ENCODE measurements at regions not wholly inside any gene's neighbourhood (a gene's known extent, or its start where the extent isn't known, plus 50 kb on each side); places are given as distances from the start of the nearest gene placed in this dataset.

DNA sequence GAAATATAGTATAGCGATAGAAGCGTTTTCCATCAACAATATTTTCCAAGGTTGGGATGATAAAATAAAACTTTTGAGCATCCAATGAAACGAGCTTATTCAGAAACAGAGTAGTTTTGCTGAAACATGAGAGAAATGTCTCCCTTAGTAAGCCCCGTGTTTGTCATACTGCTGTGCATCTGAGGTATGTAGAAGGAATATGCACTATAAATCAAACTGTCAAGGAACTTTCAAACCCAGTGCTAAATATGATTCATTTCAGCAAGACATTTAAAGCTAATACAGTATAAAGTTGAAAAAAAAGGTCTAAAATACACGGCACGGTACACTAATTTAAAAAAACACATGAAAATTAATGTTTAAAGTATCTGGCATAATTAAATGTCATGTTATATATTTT is 546.2 kb downstream of the SLITRK5 start:
- H2AFZ ChIP-seq (ENCODE audit: low read depth, low read length, severe bottlenecking), result no peak overlapping the region
- H3F3A ChIP-seq (ENCODE audit: insufficient read depth), result no peaks in the 10 kb centered on the region

DNA sequence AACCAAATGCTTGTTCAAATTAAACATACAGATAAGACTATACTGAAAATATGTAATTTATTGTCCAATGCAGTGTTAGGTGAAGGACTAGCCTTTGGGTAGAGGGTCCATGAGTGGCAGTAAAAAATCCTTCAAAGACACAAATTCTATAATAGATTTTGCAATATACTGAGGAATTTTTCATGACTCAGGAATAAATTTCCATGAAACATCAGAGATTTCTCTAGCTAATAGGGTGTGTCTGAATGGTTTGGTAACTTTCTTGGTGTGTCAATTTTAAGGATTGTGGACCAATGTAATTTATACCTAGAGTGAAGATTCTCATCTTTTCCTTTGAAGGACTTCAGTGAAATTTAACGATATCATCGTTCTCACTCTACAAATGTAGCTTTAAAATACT is 546.7 kb downstream of the SLITRK5 start:
- Histone ChIP-seq H3K27me3 (ENCODE audit: low read length) (no peaks in the 10 kb centered on the region), H4K20me1 (ENCODE audit: low read depth, low read length) (no peaks in the 10 kb centered on the region), H3K36me3 (ENCODE audit: low read length) (no peaks in the 10 kb centered on the region; the same call in 1 of the 2 replicates), H3K9ac (ENCODE audit: low read length) (no peak overlapping the region), H2AFZ (ENCODE audit: low read depth, low read length, severe bottlenecking) (no peak overlapping the region), H3K9me3 (ENCODE audit: insufficient read depth, low read length) (no peaks in the 10 kb centered on the region), H3K27ac (ENCODE audit: low read depth, low read length) (no peak overlapping the region), H3K9me2 (replicated peaks; ENCODE audit: insufficient read depth, low read length) (no peaks in the 10 kb centered on the region), H3K79me2 (ENCODE audit: insufficient read depth, low read length) (no peaks in the 10 kb centered on the region), H3K4me3 (ENCODE audit: insufficient read depth, low read length, poor library complexity, severe bottlenecking) (no peak overlapping the region), H3K4me2 (ENCODE audit: low read depth, low read length, poor library complexity, severe bottlenecking) (no peak overlapping the region), H3F3A (ENCODE audit: insufficient read depth) (no peaks in the 10 kb centered on the region)
- TF ChIP-seq CTCF (IDR thresholded peaks at IDR 0.05; ENCODE audit: insufficient read depth, low read length, poor library complexity, severe bottlenecking) (no peak), EZH2phosphoT487 (conservative IDR thresholded peaks at IDR 0.05; ENCODE audit: low read length) (no peak)

More for the DNA sequence above, 546.2 kb downstream of the SLITRK5 start:
- no peak overlapping the region for H3K27ac ChIP-seq (ENCODE audit: low read depth, low read length)
- no peak overlapping the region for H3K4me3 ChIP-seq (ENCODE audit: insufficient read depth, low read length, poor library complexity, severe bottlenecking)
- TF ChIP-seq CTCF (IDR thresholded peaks at IDR 0.05; ENCODE audit: insufficient read depth, low read length, poor library complexity, severe bottlenecking), result no peak
- no peak for TF ChIP-seq EZH2phosphoT487 (conservative IDR thresholded peaks at IDR 0.05; ENCODE audit: low read length)
- H3K79me2 ChIP-seq (ENCODE audit: insufficient read depth, low read length), result no peaks in the 10 kb centered on the region
- no peaks in the 10 kb centered on the region for H3K27me3 ChIP-seq (ENCODE audit: low read length)
- H3K36me3 ChIP-seq (ENCODE audit: low read length), result no peaks in the 10 kb centered on the region; the same call in 1 of the 2 replicates
- H4K20me1 ChIP-seq (ENCODE audit: low read depth, low read length), result no peaks in the 10 kb centered on the region
- no peaks in the 10 kb centered on the region for H3K9me2 ChIP-seq (replicated peaks; ENCODE audit: insufficient read depth, low read length)
- H3K9me3 ChIP-seq (ENCODE audit: insufficient read depth, low read length), result no peaks in the 10 kb centered on the region
- H3K4me2 ChIP-seq (ENCODE audit: low read depth, low read length, poor library complexity, severe bottlenecking), result no peak overlapping the region
- H3K9ac ChIP-seq (ENCODE audit: low read length), result no peak overlapping the region

GRCh38 chr13:88223958-88224357 is 552.8 kb downstream of the SLITRK5 start:
- no peak overlapping the region for H3K4me2 ChIP-seq (ENCODE audit: low read depth, low read length, poor library complexity, severe bottlenecking)
- no peaks in the 10 kb centered on the region for H3K9me2 ChIP-seq (replicated peaks; ENCODE audit: insufficient read depth, low read length)
- no peaks in the 10 kb centered on the region for H3K79me2 ChIP-seq (ENCODE audit: insufficient read depth, low read length)
- no peaks in the 10 kb centered on the region for H3K36me3 ChIP-seq (ENCODE audit: low read length)
- no peak overlapping the region for H3K27ac ChIP-seq (ENCODE audit: low read depth, low read length)
- no peaks in the 10 kb centered on the region for H3K9me3 ChIP-seq (ENCODE audit: insufficient read depth, low read length)
- no peak overlapping the region for H3K9ac ChIP-seq (ENCODE audit: low read length)
- H4K20me1 ChIP-seq (ENCODE audit: low read depth, low read length), result no peaks in the 10 kb centered on the region
- no peak for TF ChIP-seq CTCF (IDR thresholded peaks at IDR 0.05; ENCODE audit: insufficient read depth, low read length, poor library complexity, severe bottlenecking)
- no peaks in the 10 kb centered on the region for H3K27me3 ChIP-seq (ENCODE audit: low read length)
- no peak overlapping the region for H3K4me3 ChIP-seq (ENCODE audit: insufficient read depth, low read length, poor library complexity, severe bottlenecking)
- H3F3A ChIP-seq (ENCODE audit: insufficient read depth), result no peaks in the 10 kb centered on the region
- H2AFZ ChIP-seq (ENCODE audit: low read depth, low read length, severe bottlenecking), result no peak overlapping the region

DNA sequence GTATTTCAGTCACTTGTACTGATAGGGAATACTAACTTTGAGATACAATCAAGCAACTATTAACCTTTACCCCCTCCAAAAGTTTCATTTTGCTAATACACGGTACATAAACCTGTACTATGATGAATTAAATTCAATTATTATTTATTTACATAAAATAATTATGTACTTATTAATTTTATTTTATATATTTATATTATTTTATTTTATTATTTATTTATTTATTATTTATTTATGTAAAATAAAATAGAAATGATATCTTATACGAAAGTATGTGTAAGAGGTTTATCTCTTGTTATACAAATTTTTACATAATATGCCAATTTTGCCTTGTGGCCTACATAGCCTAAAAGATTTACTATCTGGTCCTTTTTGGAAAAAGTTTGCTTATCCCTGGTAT is 564.3 kb downstream of the SLITRK5 start:
- no peak overlapping the region for H3K9ac ChIP-seq (ENCODE audit: low read length)
- no peak for TF ChIP-seq EZH2phosphoT487 (conservative IDR thresholded peaks at IDR 0.05; ENCODE audit: low read length)
- no peaks in the 10 kb centered on the region for H3K27me3 ChIP-seq (ENCODE audit: low read length)
- H4K20me1 ChIP-seq (ENCODE audit: low read depth, low read length), result no peaks in the 10 kb centered on the region
- H3F3A ChIP-seq (ENCODE audit: insufficient read depth), result no peaks in the 10 kb centered on the region
- H3K4me2 ChIP-seq (ENCODE audit: low read depth, low read length, poor library complexity, severe bottlenecking), result no peak overlapping the region
- H3K9me2 ChIP-seq (replicated peaks; ENCODE audit: insufficient read depth, low read length), result no peaks in the 10 kb centered on the region
- H3K79me2 ChIP-seq (ENCODE audit: insufficient read depth, low read length), result no peaks in the 10 kb centered on the region
- no peaks in the 10 kb centered on the region for H3K36me3 ChIP-seq (ENCODE audit: low read length)
- H2AFZ ChIP-seq (ENCODE audit: low read depth, low read length, severe bottlenecking), result no peak overlapping the region
- H3K27ac ChIP-seq (ENCODE audit: low read depth, low read length), result no peak overlapping the region
- no peak overlapping the region for H3K4me3 ChIP-seq (ENCODE audit: insufficient read depth, low read length, poor library complexity, severe bottlenecking)
- no peaks in the 10 kb centered on the region for H3K9me3 ChIP-seq (ENCODE audit: insufficient read depth, low read length)
